NCI-H1092 treated with DMSO at 0.1 percent for 48 hours (cell line): ENCODE measurements at regions not wholly inside any gene's neighbourhood (a gene's known extent, or its start where the extent isn't known, plus 50 kb on each side); places are given as distances from the start of the nearest gene placed in this dataset.

Experiments
- DNase-seq: peaks from one replicate; lab custom pipeline; 2025; lab: John Stamatoyannopoulos, UW

DNA sequence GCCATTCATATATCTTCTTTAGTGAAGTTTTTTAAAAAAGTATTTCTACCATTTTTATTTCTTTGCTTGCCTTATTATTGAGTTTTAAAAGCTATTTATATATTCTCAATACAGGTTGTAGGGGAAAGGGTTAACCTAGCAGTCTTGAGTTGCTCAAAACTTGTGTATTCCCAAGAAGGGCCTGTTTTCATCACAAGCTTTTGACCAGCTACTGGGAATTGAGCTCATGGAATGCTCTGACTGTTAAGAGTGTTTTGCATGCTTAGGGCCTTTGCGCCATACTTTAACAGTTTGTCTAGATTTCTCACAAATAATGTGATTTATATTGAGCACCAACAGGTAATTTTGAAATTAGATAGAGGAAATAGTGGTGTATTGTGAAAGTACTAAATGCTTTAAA lies 72.0 kb upstream of the CALCR start:
- no peak for DNase-seq

DNA sequence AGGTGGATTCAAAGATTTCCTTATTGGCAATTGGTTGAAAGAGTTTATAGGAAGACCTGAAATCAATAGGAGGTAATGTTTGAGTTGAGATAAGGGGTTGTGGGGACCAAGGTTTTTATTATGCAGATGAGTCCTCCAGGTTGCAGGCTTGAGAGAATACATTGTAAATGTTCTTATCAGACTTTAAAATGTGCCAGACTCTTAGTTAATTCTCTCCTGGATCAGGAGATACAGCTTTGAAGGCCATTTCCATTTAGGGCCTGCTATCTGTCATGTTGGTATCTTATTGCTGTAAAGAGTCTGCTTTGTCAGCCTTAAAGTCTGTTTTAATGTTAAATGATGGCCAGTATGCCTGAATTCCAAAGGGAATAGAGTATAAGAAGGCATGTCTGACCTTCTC lies 61.8 kb upstream of the CALCR start:
- DNase-seq: no peak

DNA sequence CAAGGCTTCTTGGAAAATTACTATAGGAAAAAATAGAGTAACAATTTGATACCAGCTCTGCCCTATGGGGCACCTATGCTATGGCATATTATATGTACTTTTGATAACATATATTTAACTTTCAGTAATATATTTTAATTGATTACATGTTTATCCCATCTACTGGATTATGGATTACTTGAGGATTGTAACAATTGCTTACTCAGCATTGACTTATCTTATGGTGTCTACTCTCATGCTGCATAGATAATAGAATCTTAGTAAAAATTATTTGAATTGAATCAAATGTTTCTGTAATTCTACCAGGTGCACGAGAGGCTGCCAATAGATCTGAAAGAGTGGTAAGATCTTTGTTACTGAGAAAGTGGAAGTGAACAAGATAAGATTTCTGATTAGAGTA lies 57.8 kb upstream of the CALCR start:
- DNase-seq: no peak

DNA sequence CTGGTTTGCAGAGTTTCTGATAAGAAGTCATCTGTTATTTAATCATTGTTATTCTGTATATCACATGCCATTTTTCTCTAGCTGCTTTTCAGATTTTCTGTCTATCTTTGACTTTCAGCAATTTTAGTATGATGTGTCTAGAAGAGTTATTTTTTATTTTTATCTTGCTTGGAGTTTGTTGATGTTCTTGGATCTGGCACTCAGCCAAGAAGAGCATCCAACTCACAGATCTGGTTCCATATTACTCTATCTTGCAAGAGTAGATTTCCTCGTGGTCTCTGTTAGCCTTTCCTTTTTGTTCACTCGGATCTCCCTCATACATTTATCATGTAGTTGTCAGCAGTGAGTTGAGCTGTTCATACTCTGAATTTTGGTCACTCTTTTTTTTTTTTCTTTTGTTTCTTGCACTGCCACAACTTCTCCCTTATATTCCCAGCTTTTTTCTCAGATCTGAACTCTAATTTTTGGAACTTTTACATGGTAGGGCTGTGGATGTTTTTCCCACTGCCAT lies 54.8 kb upstream of the CALCR start:
- DNase-seq: no peak

GRCh38 chr7:93626869-93627268 lies 52.3 kb upstream of the CALCR start:
- no peak for DNase-seq
